ENCODE measurements at regions not wholly inside any gene's neighbourhood (a gene's known extent, or its start where the extent isn't known, plus 50 kb on each side); places are given as distances from the start of the nearest gene placed in this dataset.

- TF ChIP-seq POLR2A (IDR thresholded peaks at IDR 0.05; ENCODE audit: low read depth, low read length) = no peak
- TF ChIP-seq POLR2AphosphoS5 (IDR thresholded peaks at IDR 0.05; ENCODE audit: low read depth, low read length) = no peak
- TF ChIP-seq TAF1 (IDR thresholded peaks at IDR 0.05; ENCODE audit: borderline replicate concordance, low read depth, low read length) = no peak
Observed at GRCh38 chr18:60668583-60668982, 296.0 kb upstream of the MC4R start.
